ENCODE measurements at regions not wholly inside any gene's neighbourhood (a gene's known extent, or its start where the extent isn't known, plus 50 kb on each side); places are given as distances from the start of the nearest gene placed in this dataset.

DNA sequence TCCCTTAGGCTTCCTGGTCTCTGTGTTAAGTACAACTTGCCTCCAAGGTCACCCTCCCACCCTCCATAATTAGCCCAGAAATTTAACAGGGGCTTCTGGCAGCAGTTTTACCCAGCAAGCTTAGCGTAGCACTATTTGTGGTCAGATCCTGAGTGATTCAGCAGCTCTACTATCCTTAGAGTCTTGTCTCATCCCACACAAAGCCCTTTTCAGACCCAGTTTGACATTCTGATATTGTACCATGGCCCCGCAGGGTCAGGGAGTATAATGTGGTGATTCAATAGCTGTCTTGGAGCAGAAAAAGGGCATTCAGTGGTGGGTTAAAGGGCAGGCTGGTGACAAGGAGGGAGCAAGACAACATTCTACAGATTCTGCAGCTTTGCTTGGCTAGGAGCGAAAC lies 153.8 kb upstream of the DDHD1 start:
- TF ChIP-seq, protein P1, sequence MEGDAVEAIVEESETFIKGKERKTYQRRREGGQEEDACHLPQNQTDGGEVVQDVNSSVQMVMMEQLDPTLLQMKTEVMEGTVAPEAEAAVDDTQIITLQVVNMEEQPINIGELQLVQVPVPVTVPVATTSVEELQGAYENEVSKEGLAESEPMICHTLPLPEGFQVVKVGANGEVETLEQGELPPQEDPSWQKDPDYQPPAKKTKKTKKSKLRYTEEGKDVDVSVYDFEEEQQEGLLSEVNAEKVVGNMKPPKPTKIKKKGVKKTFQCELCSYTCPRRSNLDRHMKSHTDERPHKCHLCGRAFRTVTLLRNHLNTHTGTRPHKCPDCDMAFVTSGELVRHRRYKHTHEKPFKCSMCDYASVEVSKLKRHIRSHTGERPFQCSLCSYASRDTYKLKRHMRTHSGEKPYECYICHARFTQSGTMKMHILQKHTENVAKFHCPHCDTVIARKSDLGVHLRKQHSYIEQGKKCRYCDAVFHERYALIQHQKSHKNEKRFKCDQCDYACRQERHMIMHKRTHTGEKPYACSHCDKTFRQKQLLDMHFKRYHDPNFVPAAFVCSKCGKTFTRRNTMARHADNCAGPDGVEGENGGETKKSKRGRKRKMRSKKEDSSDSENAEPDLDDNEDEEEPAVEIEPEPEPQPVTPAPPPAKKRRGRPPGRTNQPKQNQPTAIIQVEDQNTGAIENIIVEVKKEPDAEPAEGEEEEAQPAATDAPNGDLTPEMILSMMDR (optimal IDR thresholded peaks at IDR 0.05 in 1 of 3, IDR thresholded peaks at IDR 0.05 in 1 of 3, conservative IDR thresholded peaks at IDR 0.05 in 1 of 3; ENCODE audit: extremely low read depth in 1 of 3, insufficient read depth in 2 of 3, low read length in 3 of 3), result no peak
- TF ChIP-seq EZH2 (IDR thresholded peaks at IDR 0.05; ENCODE audit: low read length), result no peak

Measured in keratinocyte (primary cell).